ENCODE measurements at regions not wholly inside any gene's neighbourhood (a gene's known extent, or its start where the extent isn't known, plus 50 kb on each side); places are given as distances from the start of the nearest gene placed in this dataset.

DNA sequence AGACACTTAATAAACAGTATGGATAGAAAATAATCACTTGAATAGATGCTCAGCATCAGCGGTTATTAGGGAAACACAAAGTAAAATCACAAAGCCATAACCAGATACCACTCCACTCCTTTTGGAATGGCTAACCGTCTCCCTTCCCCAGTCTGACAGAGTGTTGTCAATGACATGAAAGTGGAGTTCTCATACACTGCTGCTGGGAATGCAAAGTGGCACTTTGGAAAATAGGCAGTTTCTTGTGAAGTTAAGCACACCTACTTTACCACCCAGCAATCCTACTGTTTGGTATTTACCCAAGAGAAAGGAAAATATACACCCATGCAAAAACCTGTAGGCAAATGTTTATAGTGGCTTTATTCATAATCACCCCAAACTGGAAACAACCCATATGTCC, 81.0 kb upstream of the KLHL25 start:
- no peak for ATAC-seq
- Mint-ChIP-seq H3K9me3 (no peaks in the 10 kb centered on the region), H3K36me3 (no peaks in the 10 kb centered on the region), H3K4me1 (no peaks in the 10 kb centered on the region), H3K27ac (no peak overlapping the region), H3K4me3 (no peak overlapping the region)
- DNase-seq (ENCODE audit: low spot score in 2 of 2): no peak

DNA sequence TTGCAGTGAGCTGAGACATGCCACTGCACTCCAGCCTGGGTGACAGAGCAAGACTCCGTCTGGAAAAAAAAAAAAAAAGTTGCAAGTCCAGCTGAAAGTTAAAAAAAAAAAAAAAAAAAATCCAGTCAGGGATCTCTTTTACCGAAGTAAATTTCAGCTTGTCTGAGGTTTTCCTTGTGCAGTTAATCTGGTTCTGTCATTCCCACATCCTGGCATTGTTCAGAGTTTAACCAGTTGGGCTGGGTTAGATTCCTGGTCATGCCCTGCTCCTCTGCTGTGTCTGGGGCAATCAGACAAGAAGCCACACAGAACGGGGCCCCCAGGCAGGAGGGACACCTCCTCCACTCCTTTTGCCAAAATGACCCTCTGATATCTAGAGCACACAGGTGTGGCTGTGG, 84.1 kb upstream of the KLHL25 start:
- Mint-ChIP-seq H3K9me3 (no peaks in the 10 kb centered on the region), H3K4me1 (no peaks in the 10 kb centered on the region), H3K36me3 (no peaks in the 10 kb centered on the region), H3K4me3 (no peak overlapping the region), H3K27ac (no peak overlapping the region)
- ATAC-seq (no peak), DNase-seq (ENCODE audit: low spot score in 2 of 2) (no peak)

GRCh38 chr15:85879334-85880163, 84.8 kb upstream of the KLHL25 start:
- Mint-ChIP-seq H3K4me3 (no peak overlapping the region), H3K27ac (no peak overlapping the region), H3K4me1 (no peaks in the 10 kb centered on the region), H3K9me3 (no peaks in the 10 kb centered on the region), H3K36me3 (no peaks in the 10 kb centered on the region)
- ATAC-seq (peak; percentile 42), DNase-seq (ENCODE audit: low spot score in 2 of 2) (no peak)

- ATAC-seq (no peak), DNase-seq (ENCODE audit: low spot score in 2 of 2) (no peak)
- H3K9me3 Mint-ChIP-seq: no peaks in the 10 kb centered on the region
- H3K4me3 Mint-ChIP-seq: no peak overlapping the region
- H3K27ac Mint-ChIP-seq: no peak overlapping the region
- H3K36me3 Mint-ChIP-seq: no peaks in the 10 kb centered on the region
- H3K4me1 Mint-ChIP-seq: no peaks in the 10 kb centered on the region
Observed at GRCh38 chr15:85880501-85881190, 85.9 kb upstream of the KLHL25 start.

- ATAC-seq (no peak), DNase-seq (ENCODE audit: low spot score in 2 of 2) (no peak)
- H3K4me1 Mint-ChIP-seq: peaks cover 14% of the 10 kb centered on the region
- H3K36me3 Mint-ChIP-seq: no peaks in the 10 kb centered on the region
- H3K27ac Mint-ChIP-seq: no peak overlapping the region
- no peaks in the 10 kb centered on the region for H3K9me3 Mint-ChIP-seq
- no peak overlapping the region for H3K4me3 Mint-ChIP-seq
Observed at GRCh38 chr15:85886309-85886811, 91.6 kb upstream of the KLHL25 start.

- no peaks in the 10 kb centered on the region for H3K36me3 Mint-ChIP-seq
- peak overlapping the region; percentile 1 for H3K27ac Mint-ChIP-seq
Observed at GRCh38 chr15:85889956-85890619, 95.4 kb upstream of the KLHL25 start.

DNA sequence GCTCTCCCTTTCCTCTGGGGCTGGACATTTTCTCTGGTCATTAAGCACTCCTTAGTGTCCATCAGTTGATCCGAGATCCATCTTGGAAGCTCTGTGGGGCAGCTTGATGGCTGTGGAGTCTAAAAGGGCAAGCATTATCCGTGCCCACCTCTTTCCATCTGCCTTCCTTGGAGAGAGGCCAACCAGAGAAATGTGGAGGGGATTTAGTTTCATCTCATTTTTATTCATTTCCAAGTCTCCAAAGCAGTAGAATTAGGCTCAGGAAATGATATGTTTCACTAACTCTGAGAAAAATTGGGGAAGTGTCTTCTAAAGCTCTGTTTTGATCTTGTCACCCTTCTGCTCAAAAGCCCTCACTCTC, 95.9 kb upstream of the KLHL25 start:
- DNase-seq (ENCODE audit: low spot score in 2 of 2): no peak
- H3K4me3 Mint-ChIP-seq: no peak overlapping the region
- peak overlapping the region; percentile 1 for H3K27ac Mint-ChIP-seq

More at GRCh38 chr15:85889956-85890619, 95.4 kb upstream of the KLHL25 start:
- no peaks in the 10 kb centered on the region for H3K9me3 Mint-ChIP-seq
- no peak overlapping the region for H3K4me3 Mint-ChIP-seq
- no peak for DNase-seq (ENCODE audit: low spot score in 2 of 2)
- peaks cover 17% of the 10 kb centered on the region for H3K4me1 Mint-ChIP-seq
- no peak for ATAC-seq

GRCh38 chr15:85891470-85891869, 96.7 kb upstream of the KLHL25 start:
- no peak for DNase-seq (ENCODE audit: low spot score in 2 of 2)
- H3K27ac Mint-ChIP-seq: peak overlapping the region; percentile 1
- no peak overlapping the region for H3K4me3 Mint-ChIP-seq
- no peak for ATAC-seq
- H3K9me3 Mint-ChIP-seq: peaks cover 1% of the 10 kb centered on the region
- peaks cover 22% of the 10 kb centered on the region for H3K4me1 Mint-ChIP-seq
- peaks cover 7% of the 10 kb centered on the region for H3K36me3 Mint-ChIP-seq

More for the DNA sequence above, 95.9 kb upstream of the KLHL25 start:
- Mint-ChIP-seq H3K4me1 (peaks cover 17% of the 10 kb centered on the region), H3K36me3 (no peaks in the 10 kb centered on the region), H3K9me3 (no peaks in the 10 kb centered on the region)
- ATAC-seq: no peak

GRCh38 chr15:85892232-85892631, 97.5 kb upstream of the KLHL25 start:
- ATAC-seq (no peak), DNase-seq (ENCODE audit: low spot score in 2 of 2) (no peak)
- peaks cover 10% of the 10 kb centered on the region for H3K36me3 Mint-ChIP-seq
- H3K4me3 Mint-ChIP-seq: no peak overlapping the region
- H3K9me3 Mint-ChIP-seq: peaks cover 9% of the 10 kb centered on the region
- H3K4me1 Mint-ChIP-seq: peaks cover 29% of the 10 kb centered on the region
- H3K27ac Mint-ChIP-seq: no peak overlapping the region

- Mint-ChIP-seq H3K27ac (peak overlapping the region; percentile 55), H3K9me3 (peaks cover 11% of the 10 kb centered on the region), H3K36me3 (peaks cover 10% of the 10 kb centered on the region), H3K4me3 (no peak overlapping the region), H3K4me1 (peaks cover 17% of the 10 kb centered on the region)
- DNase-seq (ENCODE audit: low spot score in 2 of 2) (no peak), ATAC-seq (no peak)
Observed at GRCh38 chr15:85897207-85897894, 102.6 kb upstream of the KLHL25 start.

GRCh38 chr15:85897895-85898717, 103.4 kb upstream of the KLHL25 start:
- H3K27ac Mint-ChIP-seq: no peak overlapping the region
- no peak overlapping the region for H3K4me3 Mint-ChIP-seq
- peaks cover 11% of the 10 kb centered on the region for H3K9me3 Mint-ChIP-seq
- DNase-seq (ENCODE audit: low spot score in 2 of 2): no peak
- H3K4me1 Mint-ChIP-seq: peaks cover 17% of the 10 kb centered on the region
- H3K36me3 Mint-ChIP-seq: peaks cover 10% of the 10 kb centered on the region
- ATAC-seq: peak; percentile 40

DNA sequence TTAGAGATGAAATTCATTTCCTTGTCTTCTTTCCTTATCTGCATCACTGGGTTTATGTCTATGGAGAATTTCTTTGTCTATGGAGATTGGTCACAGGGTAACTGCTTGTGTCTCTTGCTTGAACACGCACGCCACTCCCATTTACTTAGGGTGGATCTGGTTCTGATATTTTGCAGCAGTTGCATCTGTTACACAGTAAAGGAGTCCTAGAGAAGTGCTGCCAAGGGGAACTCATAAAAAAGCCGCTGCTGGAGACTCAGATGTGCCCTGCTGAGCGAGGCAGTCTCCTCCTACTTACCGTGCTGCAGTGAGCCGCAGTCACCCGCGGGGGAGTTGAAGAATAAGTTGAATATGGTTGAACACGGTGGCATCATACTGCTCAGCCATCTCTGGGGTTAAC, 105.2 kb upstream of the KLHL25 start:
- Mint-ChIP-seq H3K9me3 (peaks cover 11% of the 10 kb centered on the region), H3K36me3 (peaks cover 10% of the 10 kb centered on the region), H3K27ac (no peak overlapping the region), H3K4me1 (peaks cover 17% of the 10 kb centered on the region), H3K4me3 (no peak overlapping the region)
- DNase-seq (ENCODE audit: low spot score in 2 of 2): no peak
- ATAC-seq: no peak

- H3K4me3 Mint-ChIP-seq: no peak overlapping the region
- ATAC-seq (no peak), DNase-seq (ENCODE audit: low spot score in 2 of 2) (no peak)
- H3K4me1 Mint-ChIP-seq: no peaks in the 10 kb centered on the region
- H3K9me3 Mint-ChIP-seq: no peaks in the 10 kb centered on the region
- H3K27ac Mint-ChIP-seq: no peak overlapping the region
- H3K36me3 Mint-ChIP-seq: no peaks in the 10 kb centered on the region
Observed at GRCh38 chr15:85905751-85906450, 111.2 kb upstream of the KLHL25 start.

DNA sequence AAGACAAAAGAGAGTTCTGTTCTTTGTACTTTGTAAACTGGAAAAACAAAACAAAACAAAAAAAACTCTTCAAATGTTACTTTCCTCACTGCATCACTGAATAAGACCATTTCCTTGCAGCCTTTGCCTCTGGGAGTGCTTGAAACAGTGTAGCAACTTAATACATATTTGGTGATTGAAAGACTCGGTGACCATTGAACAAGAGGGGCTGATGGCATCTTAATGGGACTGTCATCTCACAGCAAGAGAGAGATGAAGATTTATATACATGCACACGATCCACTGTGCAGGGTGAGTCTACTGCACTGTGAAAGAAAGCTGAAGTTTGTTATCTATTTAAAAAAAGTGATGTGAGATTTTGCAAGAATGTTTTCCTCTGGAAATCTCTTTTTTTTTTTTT, 111.9 kb upstream of the KLHL25 start:
- no peaks in the 10 kb centered on the region for H3K4me1 Mint-ChIP-seq
- DNase-seq (ENCODE audit: low spot score in 2 of 2) (no peak), ATAC-seq (no peak)
- no peak overlapping the region for H3K27ac Mint-ChIP-seq
- no peak overlapping the region for H3K4me3 Mint-ChIP-seq
- H3K36me3 Mint-ChIP-seq: no peaks in the 10 kb centered on the region
- H3K9me3 Mint-ChIP-seq: no peaks in the 10 kb centered on the region
